ENCODE measurements at regions not wholly inside any gene's neighbourhood (a gene's known extent, or its start where the extent isn't known, plus 50 kb on each side); places are given as distances from the start of the nearest gene placed in this dataset.

GRCh38 chr2:208618220-208618619 is 211.6 kb downstream of the PTH2R start:
- Histone ChIP-seq H3K27me3 (ENCODE audit: control insufficient read depth in 1 of 2, insufficient read depth in 2 of 2, low read length in 2 of 2) (no peaks in the 10 kb centered on the region), H3K9me3 (ENCODE audit: control insufficient read depth in 1 of 2, insufficient read depth in 1 of 2, low read length in 2 of 2) (no peaks in the 10 kb centered on the region), H3K27ac (ENCODE audit: low read depth in 1 of 2, low read length in 2 of 2) (no peak overlapping the region), H3K36me3 (ENCODE audit: insufficient read depth, low read length) (no peaks in the 10 kb centered on the region), H3K4me3 (ENCODE audit: low read length) (no peak overlapping the region), H3K4me1 (ENCODE audit: insufficient read depth, low read length) (no peaks in the 10 kb centered on the region)
- POLR2A ChIA-PET: no interaction called here
- H3K27ac Mint-ChIP-seq: no peak overlapping the region
- ATAC-seq (ENCODE audit: poor library complexity) (no peak), DNase-seq (no peak)
- TF ChIP-seq, protein P1, sequence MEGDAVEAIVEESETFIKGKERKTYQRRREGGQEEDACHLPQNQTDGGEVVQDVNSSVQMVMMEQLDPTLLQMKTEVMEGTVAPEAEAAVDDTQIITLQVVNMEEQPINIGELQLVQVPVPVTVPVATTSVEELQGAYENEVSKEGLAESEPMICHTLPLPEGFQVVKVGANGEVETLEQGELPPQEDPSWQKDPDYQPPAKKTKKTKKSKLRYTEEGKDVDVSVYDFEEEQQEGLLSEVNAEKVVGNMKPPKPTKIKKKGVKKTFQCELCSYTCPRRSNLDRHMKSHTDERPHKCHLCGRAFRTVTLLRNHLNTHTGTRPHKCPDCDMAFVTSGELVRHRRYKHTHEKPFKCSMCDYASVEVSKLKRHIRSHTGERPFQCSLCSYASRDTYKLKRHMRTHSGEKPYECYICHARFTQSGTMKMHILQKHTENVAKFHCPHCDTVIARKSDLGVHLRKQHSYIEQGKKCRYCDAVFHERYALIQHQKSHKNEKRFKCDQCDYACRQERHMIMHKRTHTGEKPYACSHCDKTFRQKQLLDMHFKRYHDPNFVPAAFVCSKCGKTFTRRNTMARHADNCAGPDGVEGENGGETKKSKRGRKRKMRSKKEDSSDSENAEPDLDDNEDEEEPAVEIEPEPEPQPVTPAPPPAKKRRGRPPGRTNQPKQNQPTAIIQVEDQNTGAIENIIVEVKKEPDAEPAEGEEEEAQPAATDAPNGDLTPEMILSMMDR (IDR thresholded peaks at IDR 0.05): no peak
- H3K27me3 Mint-ChIP-seq: no peaks in the 10 kb centered on the region
- H3K4me1 Mint-ChIP-seq (ENCODE audit: low read depth): no peaks in the 10 kb centered on the region
- intact Hi-C loops (cut with DNase I, micrococcal nuclease): no loop called here
- CTCF ChIA-PET: no interaction called here
- H3K4me3 Mint-ChIP-seq: no peak overlapping the region
- H3K36me3 Mint-ChIP-seq (ENCODE audit: low read depth): no peaks in the 10 kb centered on the region
- peaks cover 9% of the 10 kb centered on the region for H3K9me3 Mint-ChIP-seq

DNA sequence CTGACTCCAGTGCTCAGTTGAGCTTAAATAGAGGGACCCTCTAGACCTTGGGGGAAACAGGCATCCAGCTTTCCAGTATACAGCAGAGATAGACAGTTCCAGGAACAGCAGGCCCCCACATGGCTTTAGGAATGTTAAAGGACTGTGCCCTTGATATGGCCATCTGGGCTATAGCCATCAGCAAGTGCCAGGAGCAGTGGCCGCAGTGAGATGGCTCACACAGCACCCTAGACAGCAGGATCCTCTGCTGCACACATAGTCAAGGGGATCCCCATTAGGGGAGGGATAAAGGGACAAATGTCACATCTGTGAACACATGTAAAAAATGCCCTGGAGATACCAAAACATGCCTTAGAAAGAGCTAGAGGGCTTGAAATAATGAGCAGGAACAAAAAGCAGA is 213.4 kb downstream of the PTH2R start:
- Histone ChIP-seq H3K36me3 (ENCODE audit: insufficient read depth, low read length) (no peaks in the 10 kb centered on the region), H3K27me3 (ENCODE audit: control insufficient read depth in 1 of 2, insufficient read depth in 2 of 2, low read length in 2 of 2) (no peaks in the 10 kb centered on the region), H3K4me1 (ENCODE audit: insufficient read depth, low read length) (no peaks in the 10 kb centered on the region), H3K4me3 (ENCODE audit: low read length) (no peak overlapping the region), H3K27ac (ENCODE audit: low read depth in 1 of 2, low read length in 2 of 2) (no peak overlapping the region), H3K9me3 (ENCODE audit: control insufficient read depth in 1 of 2, insufficient read depth in 1 of 2, low read length in 2 of 2) (no peaks in the 10 kb centered on the region)
- ChIA-PET POLR2A (no interaction called here), CTCF (no interaction called here)
- Mint-ChIP-seq H3K36me3 (ENCODE audit: low read depth) (no peaks in the 10 kb centered on the region), H3K27ac (no peak overlapping the region), H3K4me3 (no peak overlapping the region), H3K4me1 (ENCODE audit: low read depth) (no peaks in the 10 kb centered on the region), H3K27me3 (no peaks in the 10 kb centered on the region), H3K9me3 (peaks cover 4% of the 10 kb centered on the region)
- ATAC-seq (ENCODE audit: poor library complexity): no peak
- TF ChIP-seq, protein P1 (IDR thresholded peaks at IDR 0.05): no peak
- intact Hi-C loops (cut with DNase I, micrococcal nuclease): no loop called here
- no peak for DNase-seq

DNA sequence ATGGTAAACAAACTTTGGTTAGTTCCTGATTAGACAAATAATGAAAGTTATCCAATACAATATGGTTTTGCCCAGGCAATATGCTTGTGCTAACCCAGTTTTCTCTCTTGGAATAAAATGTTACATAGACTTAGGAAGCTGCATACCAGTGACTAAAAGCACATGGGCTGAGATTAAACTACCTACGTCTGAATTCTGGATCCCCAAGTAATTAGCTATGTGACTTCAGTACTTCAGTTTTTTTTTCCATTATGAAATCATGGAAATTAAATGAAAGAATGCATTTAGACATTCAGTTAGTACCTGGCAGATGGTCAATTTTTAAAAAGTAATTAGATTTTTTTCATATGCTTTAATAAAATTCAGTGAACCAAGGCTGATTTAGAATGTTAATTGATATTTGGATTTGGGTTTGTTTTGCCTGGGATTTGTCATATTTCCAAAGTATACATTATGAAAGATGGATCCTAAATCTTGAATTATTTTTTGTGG is 213.9 kb downstream of the PTH2R start:
- intact Hi-C loops (cut with DNase I, micrococcal nuclease): no loop called here
- Histone ChIP-seq H3K4me3 (ENCODE audit: low read length) (no peak overlapping the region), H3K4me1 (ENCODE audit: insufficient read depth, low read length) (no peaks in the 10 kb centered on the region), H3K27me3 (ENCODE audit: control insufficient read depth in 1 of 2, insufficient read depth in 2 of 2, low read length in 2 of 2) (no peaks in the 10 kb centered on the region), H3K9me3 (ENCODE audit: control insufficient read depth in 1 of 2, insufficient read depth in 1 of 2, low read length in 2 of 2) (no peaks in the 10 kb centered on the region), H3K27ac (ENCODE audit: low read depth in 1 of 2, low read length in 2 of 2) (no peak overlapping the region), H3K36me3 (ENCODE audit: insufficient read depth, low read length) (no peaks in the 10 kb centered on the region)
- H3K4me1 Mint-ChIP-seq (ENCODE audit: low read depth): no peaks in the 10 kb centered on the region
- ChIA-PET POLR2A (no interaction called here), CTCF (no interaction called here)
- H3K36me3 Mint-ChIP-seq (ENCODE audit: low read depth): no peaks in the 10 kb centered on the region
- H3K27ac Mint-ChIP-seq: no peak overlapping the region
- DNase-seq: no peak
- TF ChIP-seq, protein P1 (IDR thresholded peaks at IDR 0.05): no peak
- H3K27me3 Mint-ChIP-seq: no peaks in the 10 kb centered on the region
- ATAC-seq (ENCODE audit: poor library complexity): no peak
- no peak overlapping the region for H3K4me3 Mint-ChIP-seq
- H3K9me3 Mint-ChIP-seq: peaks cover 4% of the 10 kb centered on the region

Data from CD4-positive, alpha-beta T cell (primary cell).